Keratinocyte (primary cell): ENCODE measurements at regions not wholly inside any gene's neighbourhood (a gene's known extent, or its start where the extent isn't known, plus 50 kb on each side); places are given as distances from the start of the nearest gene placed in this dataset.

Source experiments
- CTCF ChIP-seq, 3 experiments: IDR thresholded peaks in 1 of 3; conservative IDR thresholded peaks in 1 of 3; optimal IDR thresholded peaks in 1 of 3; 2 replicates in 2 of 3; 3 replicates in 1 of 3; pipeline versions ENCODE3 to v1.5.1; 2011; ENCODE audit warnings: low read length in 3 of 3, mild to moderate bottlenecking in 3 of 3, moderate library complexity in 2 of 3, control low read depth in 1 of 3, inconsistent platforms in 1 of 3; ENCODE audit not compliant: insufficient read depth in 2 of 3; ENCODE audit errors: extremely low read depth in 1 of 3
- EZH2 ChIP-seq: IDR thresholded peaks from one replicate; pipeline ENCODE4 v1.6.1; 2012; ENCODE audit warnings: inconsistent platforms, mild to moderate bottlenecking, low read length, moderate library complexity

DNA sequence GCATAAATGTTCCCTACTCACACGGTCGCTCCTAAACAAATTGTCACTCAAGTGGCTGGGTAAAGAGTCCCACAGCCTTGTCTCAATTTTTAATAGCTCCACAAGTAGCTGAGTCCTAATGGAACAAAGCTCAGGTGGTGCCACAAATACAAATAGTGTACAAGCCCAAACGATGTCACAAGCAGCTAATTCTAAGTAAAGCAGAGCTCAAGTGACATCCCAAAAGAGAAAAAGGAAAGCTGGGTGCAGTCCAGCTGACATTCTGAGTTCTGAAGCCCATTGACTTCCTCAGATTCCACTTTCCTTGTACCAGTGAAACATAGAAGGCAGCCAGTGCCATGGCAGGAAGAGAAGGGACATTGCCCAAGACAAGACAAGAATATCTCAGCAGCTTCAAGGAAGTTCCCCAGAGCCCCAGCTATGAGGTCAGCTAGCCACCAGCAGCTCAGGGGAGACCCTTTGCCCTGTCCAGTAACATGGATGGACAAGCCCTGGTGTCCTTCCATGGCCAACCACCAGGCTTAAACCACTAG is 231.2 kb upstream of the SGCD start:
- TF ChIP-seq CTCF (optimal IDR thresholded peaks at IDR 0.05 in 1 of 3, IDR thresholded peaks at IDR 0.05 in 1 of 3, conservative IDR thresholded peaks at IDR 0.05 in 1 of 3; ENCODE audit: extremely low read depth in 1 of 3, insufficient read depth in 2 of 3, low read length in 3 of 3) (no peak), EZH2 (no peak)
